HG03565 (cell line): ENCODE measurements at regions not wholly inside any gene's neighbourhood (a gene's known extent, or its start where the extent isn't known, plus 50 kb on each side); places are given as distances from the start of the nearest gene placed in this dataset.
"Not testable (repeated sequence)": the region's sequence is repeated elsewhere in the genome, so short reads cannot be mapped to it uniquely, and the experiment has no call there.

Source experiments
- ATAC-seq: cut with Tn5 transposase; IDR thresholded peaks from one replicate; pipeline ENCODE4 v1.9.1; 2021; ENCODE audit warnings: mild to moderate bottlenecking, moderate library complexity; ENCODE audit not compliant: unreplicated experiment

- ATAC-seq: no peak
Measured at GRCh38 chr1:55456971-55457370, 241.8 kb upstream of the USP24 start.

- ATAC-seq: no peak
Measured at GRCh38 chr1:55448261-55448660, 233.1 kb upstream of the USP24 start.

GRCh38 chr1:55447488-55447887, 232.3 kb upstream of the USP24 start:
- no peak for ATAC-seq

GRCh38 chr1:55446351-55446750, 231.2 kb upstream of the USP24 start:
- no peak for ATAC-seq

- peak; percentile 90 for ATAC-seq
Measured at GRCh38 chr1:55445416-55445815, 230.3 kb upstream of the USP24 start.

GRCh38 chr1:55444667-55445066, 229.5 kb upstream of the USP24 start:
- no peak for ATAC-seq

GRCh38 chr1:55443175-55443915, 228.2 kb upstream of the USP24 start:
- ATAC-seq: no peak

GRCh38 chr1:55441489-55441888, 226.3 kb upstream of the USP24 start:
- ATAC-seq: no peak

- ATAC-seq: no peak
Measured at GRCh38 chr1:55437692-55438091, 222.5 kb upstream of the USP24 start.

GRCh38 chr1:55430720-55431119, 215.6 kb upstream of the USP24 start:
- not testable (repeated sequence) for ATAC-seq

- ATAC-seq: not testable (repeated sequence)
Measured at GRCh38 chr1:55430206-55430605, 215.0 kb upstream of the USP24 start.

- no peak for ATAC-seq
Measured at GRCh38 chr1:55428944-55429931, 214.1 kb upstream of the USP24 start.

GRCh38 chr1:55428231-55428630, 213.1 kb upstream of the USP24 start:
- ATAC-seq: no peak

GRCh38 chr1:55427606-55428005, 212.4 kb upstream of the USP24 start:
- no peak for ATAC-seq

- ATAC-seq: no peak
Measured at GRCh38 chr1:55426619-55427018, 211.5 kb upstream of the USP24 start.

- no peak for ATAC-seq
Measured at GRCh38 chr1:55426156-55426555, 211.0 kb upstream of the USP24 start.

GRCh38 chr1:55425310-55425930, 210.3 kb upstream of the USP24 start:
- ATAC-seq: no peak

GRCh38 chr1:55423376-55423775, 208.2 kb upstream of the USP24 start:
- ATAC-seq: no peak

GRCh38 chr1:55420929-55421716, 206.0 kb upstream of the USP24 start:
- no peak for ATAC-seq

GRCh38 chr1:55420026-55420425, 204.9 kb upstream of the USP24 start:
- no peak for ATAC-seq
